ENCODE measurements at regions not wholly inside any gene's neighbourhood (a gene's known extent, or its start where the extent isn't known, plus 50 kb on each side); places are given as distances from the start of the nearest gene placed in this dataset.

DNA sequence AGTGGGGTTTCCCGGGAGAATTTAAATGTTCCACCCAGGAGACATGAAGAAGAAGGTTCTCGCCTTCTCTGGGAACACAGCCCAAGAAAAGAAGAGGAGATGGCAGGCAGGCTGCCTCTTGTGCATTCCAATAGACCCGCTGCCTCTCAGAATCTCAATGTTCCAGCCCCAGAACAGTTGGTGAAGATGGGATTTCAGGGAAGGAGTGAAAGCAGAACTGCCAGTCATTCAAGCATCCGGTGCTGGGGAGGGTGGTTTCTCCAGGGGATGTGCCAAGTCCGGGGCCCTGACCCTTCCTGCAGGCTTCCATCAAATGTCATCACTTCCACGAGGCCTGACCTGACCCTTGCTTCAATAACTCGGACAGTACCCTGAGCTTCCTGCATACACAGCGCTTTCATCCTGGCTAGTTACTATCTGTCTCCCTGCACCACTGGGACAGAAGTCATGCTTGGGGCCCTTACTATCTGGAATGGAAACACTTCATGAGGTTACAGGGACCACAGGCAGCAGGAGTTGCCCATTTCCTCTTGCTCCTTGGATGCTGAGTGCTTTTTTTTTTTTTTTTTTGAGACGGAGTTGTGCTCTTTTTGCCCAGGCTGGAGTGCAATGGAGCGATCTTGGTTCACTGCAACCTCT, 386.6 kb upstream of the POU3F1 start:
- intact Hi-C loops (cut with DNase I): no loop called here
- Histone ChIP-seq H3K9me3 (no peaks in the 10 kb centered on the region), H3K27ac (replicated peaks in 1 of 4) (no peak overlapping the region), H3K4me3 (no peak overlapping the region), H3K4me1 (no peaks in the 10 kb centered on the region), H3K36me3 (no peaks in the 10 kb centered on the region), H3K27me3 (peaks cover 0 to 15% (median 0%) of the 10 kb centered on the region in 4 donors)
- WGBS: 53% methylated on average over 9 of the region's 10 CpGs
- DNase-seq (ENCODE audit: extremely low spot score): no peak
- TF ChIP-seq POLR2A (IDR thresholded peaks at IDR 0.05; ENCODE audit: low read depth) (no peak), POLR2AphosphoS5 (IDR thresholded peaks at IDR 0.05) (no peak), EP300 (IDR thresholded peaks at IDR 0.05) (no peak)
- TF ChIP-seq, protein P1, sequence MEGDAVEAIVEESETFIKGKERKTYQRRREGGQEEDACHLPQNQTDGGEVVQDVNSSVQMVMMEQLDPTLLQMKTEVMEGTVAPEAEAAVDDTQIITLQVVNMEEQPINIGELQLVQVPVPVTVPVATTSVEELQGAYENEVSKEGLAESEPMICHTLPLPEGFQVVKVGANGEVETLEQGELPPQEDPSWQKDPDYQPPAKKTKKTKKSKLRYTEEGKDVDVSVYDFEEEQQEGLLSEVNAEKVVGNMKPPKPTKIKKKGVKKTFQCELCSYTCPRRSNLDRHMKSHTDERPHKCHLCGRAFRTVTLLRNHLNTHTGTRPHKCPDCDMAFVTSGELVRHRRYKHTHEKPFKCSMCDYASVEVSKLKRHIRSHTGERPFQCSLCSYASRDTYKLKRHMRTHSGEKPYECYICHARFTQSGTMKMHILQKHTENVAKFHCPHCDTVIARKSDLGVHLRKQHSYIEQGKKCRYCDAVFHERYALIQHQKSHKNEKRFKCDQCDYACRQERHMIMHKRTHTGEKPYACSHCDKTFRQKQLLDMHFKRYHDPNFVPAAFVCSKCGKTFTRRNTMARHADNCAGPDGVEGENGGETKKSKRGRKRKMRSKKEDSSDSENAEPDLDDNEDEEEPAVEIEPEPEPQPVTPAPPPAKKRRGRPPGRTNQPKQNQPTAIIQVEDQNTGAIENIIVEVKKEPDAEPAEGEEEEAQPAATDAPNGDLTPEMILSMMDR (IDR thresholded peaks at IDR 0.05): no peak

DNA sequence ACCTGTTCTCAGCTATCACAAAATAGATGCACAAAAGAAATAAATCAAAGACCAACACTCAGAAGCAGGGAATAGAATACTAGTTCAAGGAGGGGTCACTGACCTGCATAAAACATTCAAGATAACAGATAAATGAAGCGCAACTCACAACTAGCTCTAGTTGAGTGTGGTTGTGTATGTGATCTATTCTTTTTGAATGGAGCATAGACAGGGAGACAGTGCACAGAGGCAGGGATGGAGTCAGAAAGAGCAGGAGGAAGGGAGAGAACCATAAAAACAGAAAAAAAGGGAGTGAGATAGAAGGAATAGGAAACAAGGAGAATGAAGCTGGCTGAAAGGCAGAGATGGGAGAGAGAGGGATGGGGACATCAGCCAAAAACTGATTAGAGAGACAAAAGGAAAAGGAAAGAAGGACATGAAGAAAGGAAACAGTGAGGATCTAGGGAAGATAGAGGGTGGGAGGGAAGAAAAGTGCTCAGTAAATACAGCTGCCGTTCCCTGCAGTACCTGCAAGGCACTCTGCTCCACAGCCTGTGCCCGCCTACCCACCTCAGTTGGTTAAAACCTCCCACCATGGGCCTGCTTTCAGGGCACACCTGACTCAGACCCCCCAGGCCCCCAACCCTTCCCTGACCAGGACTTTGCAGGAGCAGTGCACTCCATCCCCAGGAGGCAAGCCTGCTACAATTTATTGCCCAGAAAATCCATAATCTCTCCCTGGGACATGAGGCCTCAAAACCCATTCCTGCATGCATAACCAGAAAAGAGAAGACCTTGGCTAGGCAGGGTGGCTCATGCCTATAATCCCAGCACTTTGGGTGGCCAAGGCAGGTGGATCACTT, 385.2 kb upstream of the POU3F1 start:
- DNase-seq (ENCODE audit: extremely low spot score): no peak
- H3K9me3 ChIP-seq: no peaks in the 10 kb centered on the region
- no peaks in the 10 kb centered on the region for H3K4me1 ChIP-seq
- intact Hi-C loops (cut with DNase I): no loop called here
- no peak overlapping the region for H3K4me3 ChIP-seq
- no peak overlapping the region for H3K27ac ChIP-seq (replicated peaks in 1 of 4)
- no peaks in the 10 kb centered on the region for H3K36me3 ChIP-seq
- H3K27me3 ChIP-seq: peaks cover 0 to 15% (median 0%) of the 10 kb centered on the region in 4 donors
- TF ChIP-seq POLR2A (IDR thresholded peaks at IDR 0.05; ENCODE audit: low read depth): no peak
- 78% methylated on average over 3 of the region's 3 CpGs for WGBS

DNA sequence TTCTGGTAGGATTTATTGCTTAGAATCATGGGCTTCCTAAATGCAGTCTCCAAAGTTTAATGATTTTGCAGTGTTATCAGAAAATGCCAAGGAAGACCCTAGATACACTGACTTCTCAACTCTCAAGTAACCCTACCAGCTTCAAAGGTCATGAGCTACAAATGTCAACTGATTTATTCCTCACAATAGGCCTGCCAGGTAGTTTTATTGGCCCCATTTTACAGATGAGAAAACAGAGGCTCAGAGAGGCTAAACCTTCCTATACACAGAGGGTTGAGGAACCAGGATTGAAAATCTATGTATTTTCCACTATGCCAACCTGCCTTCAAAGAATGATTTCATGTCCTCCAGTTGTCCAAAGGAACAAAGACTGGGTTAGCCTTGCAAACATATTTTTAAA, 384.4 kb upstream of the POU3F1 start:
- no peak overlapping the region for H3K4me3 ChIP-seq
- H3K27me3 ChIP-seq: peaks cover 0 to 15% (median 0%) of the 10 kb centered on the region in 4 donors
- H3K27ac ChIP-seq (replicated peaks in 1 of 4): no peak overlapping the region
- DNase-seq (ENCODE audit: extremely low spot score): no peak
- TF ChIP-seq EP300 (IDR thresholded peaks at IDR 0.05) (no peak), POLR2A (IDR thresholded peaks at IDR 0.05; ENCODE audit: low read depth) (no peak), POLR2AphosphoS5 (IDR thresholded peaks at IDR 0.05) (no peak)
- TF ChIP-seq, protein P1 (IDR thresholded peaks at IDR 0.05): no peak
- no peaks in the 10 kb centered on the region for H3K36me3 ChIP-seq
- intact Hi-C loops (cut with DNase I): no loop called here
- no peaks in the 10 kb centered on the region for H3K4me1 ChIP-seq
- H3K9me3 ChIP-seq: no peaks in the 10 kb centered on the region

DNA sequence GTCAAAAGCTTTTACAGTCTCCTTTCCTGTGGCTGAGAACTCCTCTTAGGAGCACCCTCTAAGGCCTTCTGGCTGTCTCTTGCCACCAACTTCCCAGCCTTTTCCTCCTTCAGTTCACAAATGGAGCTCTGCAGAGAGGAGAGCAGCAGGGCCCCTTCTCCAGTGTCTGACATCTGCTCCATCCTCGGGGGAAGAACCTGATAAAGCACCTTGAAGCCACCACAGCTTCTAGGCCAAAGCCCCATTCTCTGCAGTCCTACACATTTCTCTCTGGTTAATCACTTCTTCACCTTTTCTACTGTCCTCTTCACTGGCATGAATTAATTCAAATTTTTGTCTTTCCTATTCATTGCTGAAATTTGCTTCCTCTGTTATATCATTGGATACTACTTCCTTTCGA, 378.1 kb upstream of the POU3F1 start:
- no peak for DNase-seq (ENCODE audit: extremely low spot score)
- no peak overlapping the region for H3K27ac ChIP-seq (replicated peaks in 1 of 4)
- no peaks in the 10 kb centered on the region for H3K4me1 ChIP-seq
- no peaks in the 10 kb centered on the region for H3K9me3 ChIP-seq
- no peak overlapping the region for H3K4me3 ChIP-seq
- intact Hi-C loops (cut with DNase I): no loop called here
- no peaks in the 10 kb centered on the region for H3K27me3 ChIP-seq
- no peak for TF ChIP-seq POLR2A (IDR thresholded peaks at IDR 0.05; ENCODE audit: low read depth)
- no peak for TF ChIP-seq EP300 (IDR thresholded peaks at IDR 0.05)
- no peak for TF ChIP-seq POLR2AphosphoS5 (IDR thresholded peaks at IDR 0.05)
- TF ChIP-seq, protein P1 (IDR thresholded peaks at IDR 0.05): no peak
- WGBS: 72% methylated on average over 2 of the region's 2 CpGs
- H3K36me3 ChIP-seq: no peaks in the 10 kb centered on the region

DNA sequence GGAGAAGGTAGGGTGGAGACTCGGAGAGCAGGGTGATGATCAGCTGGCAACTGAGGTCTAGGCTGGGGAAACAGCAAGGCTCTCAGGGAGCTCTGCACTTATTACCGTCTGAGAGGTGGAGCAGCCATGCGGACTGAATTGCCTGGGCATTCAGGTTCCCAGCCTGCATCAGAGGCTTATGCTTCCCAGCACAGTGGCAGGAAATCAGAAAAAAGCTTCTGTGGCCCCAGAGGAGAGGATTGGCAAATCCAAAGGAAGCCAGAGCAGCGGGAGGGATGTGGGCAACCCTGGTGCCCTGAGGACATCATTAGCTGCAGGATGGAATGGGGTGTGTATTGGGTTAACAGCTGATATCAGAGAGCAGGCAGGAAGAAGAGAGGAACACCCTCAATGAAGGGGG, 374.1 kb upstream of the POU3F1 start:
- WGBS: 73% methylated on average over 4 of the region's 4 CpGs
- H3K4me3 ChIP-seq: no peak overlapping the region
- no peak overlapping the region for H3K27ac ChIP-seq (replicated peaks in 1 of 4)
- no peaks in the 10 kb centered on the region for H3K36me3 ChIP-seq
- H3K9me3 ChIP-seq: peaks cover 0 to 2% (median 0%) of the 10 kb centered on the region in 4 donors
- TF ChIP-seq POLR2AphosphoS5 (IDR thresholded peaks at IDR 0.05): no peak
- no peak for TF ChIP-seq POLR2A (IDR thresholded peaks at IDR 0.05; ENCODE audit: low read depth)
- TF ChIP-seq, protein P1 (IDR thresholded peaks at IDR 0.05): no peak
- H3K4me1 ChIP-seq: no peaks in the 10 kb centered on the region
- intact Hi-C loops (cut with DNase I): no loop called here
- DNase-seq (ENCODE audit: extremely low spot score): no peak
- no peaks in the 10 kb centered on the region for H3K27me3 ChIP-seq
